ENCODE measurements at regions not wholly inside any gene's neighbourhood (a gene's known extent, or its start where the extent isn't known, plus 50 kb on each side); places are given as distances from the start of the nearest gene placed in this dataset.

GRCh38 chr6:169983651-169984050 lies 232.2 kb downstream of the ERMARD start:
- H3K9me3 ChIP-seq (ENCODE audit: control insufficient read depth, low read length), result no peaks in the 10 kb centered on the region
- H3K18ac ChIP-seq (ENCODE audit: low read depth in 1 of 2, low read length in 2 of 2), result no peak overlapping the region
- H2AFZ ChIP-seq (ENCODE audit: low read depth, low read length), result no peak overlapping the region
- H3K27me3 ChIP-seq (ENCODE audit: control insufficient read depth in 1 of 2, insufficient read depth in 1 of 2, low read length in 2 of 2), result peaks cover 0 to 15% of the 10 kb centered on the region in 2 experiments
- no peak overlapping the region for H4K8ac ChIP-seq (ENCODE audit: low read length)
- no peak overlapping the region for H3K9ac ChIP-seq (ENCODE audit: low read length)
- H3K4me2 ChIP-seq (ENCODE audit: low read length, poor library complexity, severe bottlenecking), result no peak overlapping the region
- no peak overlapping the region for H3K27ac ChIP-seq (ENCODE audit: low read length, poor library complexity, severe bottlenecking)
- H2BK5ac ChIP-seq (ENCODE audit: low read depth, low read length, poor library complexity, severe bottlenecking), result no peak overlapping the region
- no peaks in the 10 kb centered on the region for H3K4me1 ChIP-seq (ENCODE audit: control insufficient read depth, insufficient read depth, low read depth, low read length)
- H2BK120ac ChIP-seq (ENCODE audit: low read depth, low read length), result no peak overlapping the region
- H2AK5ac ChIP-seq (ENCODE audit: low read length, severe bottlenecking), result no peak overlapping the region
- H4K91ac ChIP-seq (ENCODE audit: low read length), result no peak overlapping the region
- H3K23ac ChIP-seq (ENCODE audit: low read length in 2 of 2), result no peak overlapping the region
- whole genome bisulfite sequencing, result 89% methylated on average over 10 of the region's 10 CpGs
- H3K4me3 ChIP-seq (ENCODE audit: insufficient read depth in 1 of 2, low read depth in 1 of 2, low read length in 2 of 2), result no peak overlapping the region
- no peak overlapping the region for H2BK15ac ChIP-seq (ENCODE audit: low read depth, poor library complexity, severe bottlenecking)
- H3K4ac ChIP-seq (ENCODE audit: low read depth in 1 of 2, low read length in 2 of 2), result no peak overlapping the region
- H3K36me3 ChIP-seq (ENCODE audit: control insufficient read depth in 1 of 2, insufficient read depth in 2 of 2, low read depth in 1 of 2, low read length in 2 of 2), result no peaks in the 10 kb centered on the region
- no peaks in the 10 kb centered on the region for H3K79me1 ChIP-seq (replicated peaks; ENCODE audit: low read length, poor library complexity, severe bottlenecking)
- H3K14ac ChIP-seq (ENCODE audit: low read length in 2 of 2), result no peak overlapping the region
- no peak for DNase-seq
- no peak overlapping the region for H2BK12ac ChIP-seq (ENCODE audit: low read length in 2 of 2)

DNA sequence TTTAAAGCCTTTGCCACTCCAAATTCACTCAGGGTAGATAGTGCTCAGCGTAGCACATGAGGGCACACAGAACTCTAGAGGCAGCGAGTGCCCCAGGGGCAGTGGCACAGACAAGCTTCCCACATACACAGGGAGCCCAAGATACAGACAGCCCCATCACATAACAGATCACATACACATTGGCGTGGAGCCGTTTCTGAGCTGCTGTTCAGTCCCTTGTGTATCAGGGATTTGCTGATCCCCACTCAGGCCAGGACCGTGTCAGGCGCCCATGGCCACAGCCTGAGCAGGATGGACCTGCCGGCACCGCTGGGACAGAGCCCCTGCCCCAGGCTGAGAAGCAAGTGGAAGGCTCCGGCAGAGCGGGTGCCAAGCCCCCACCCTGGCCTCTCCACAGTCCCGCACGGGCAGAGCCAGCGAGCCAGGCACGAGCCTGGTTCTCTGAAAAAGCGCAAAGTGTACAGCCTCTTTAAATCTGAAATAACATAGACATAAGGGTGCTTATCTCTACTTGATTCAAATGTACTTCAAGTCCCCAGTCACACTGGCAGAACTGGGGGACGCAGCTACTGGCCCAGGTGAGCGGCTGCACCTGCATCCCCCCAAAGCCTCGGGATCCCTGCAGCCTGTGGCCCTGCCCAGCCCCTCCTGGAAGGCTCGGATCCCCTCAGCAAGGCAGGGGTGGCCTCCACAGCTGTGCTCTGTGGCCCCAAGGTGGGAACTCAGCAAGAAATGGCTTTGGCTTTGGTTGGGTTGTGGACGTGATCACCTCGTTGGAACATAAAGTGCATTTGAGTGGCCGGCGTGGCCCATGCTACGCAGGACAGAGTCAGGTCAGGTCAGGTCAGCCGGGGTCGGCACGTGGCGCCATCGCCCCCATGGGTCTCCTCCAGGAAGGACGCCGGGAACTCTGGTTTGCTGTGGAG lies 231.3 kb downstream of the ERMARD start:
- Histone ChIP-seq H3K18ac (ENCODE audit: low read depth in 1 of 2, low read length in 2 of 2) (no peak overlapping the region), H3K14ac (ENCODE audit: low read length in 2 of 2) (no peak overlapping the region), H4K8ac (ENCODE audit: low read length) (no peak overlapping the region), H2BK5ac (ENCODE audit: low read depth, low read length, poor library complexity, severe bottlenecking) (no peak overlapping the region), H4K91ac (ENCODE audit: low read length) (no peak overlapping the region), H2AFZ (ENCODE audit: low read depth, low read length) (no peak overlapping the region), H3K9me3 (ENCODE audit: control insufficient read depth, low read length) (no peaks in the 10 kb centered on the region), H3K79me1 (replicated peaks; ENCODE audit: low read length, poor library complexity, severe bottlenecking) (no peaks in the 10 kb centered on the region), H3K4me2 (ENCODE audit: low read length, poor library complexity, severe bottlenecking) (no peak overlapping the region), H2BK12ac (ENCODE audit: low read length in 2 of 2) (no peak overlapping the region), H2AK5ac (ENCODE audit: low read length, severe bottlenecking) (no peak overlapping the region), H3K23ac (ENCODE audit: low read length in 2 of 2) (no peak overlapping the region), H2BK120ac (ENCODE audit: low read depth, low read length) (no peak overlapping the region), H3K27me3 (ENCODE audit: control insufficient read depth in 1 of 2, insufficient read depth in 1 of 2, low read length in 2 of 2) (peaks cover 0 to 15% of the 10 kb centered on the region in 2 experiments), H3K4me1 (ENCODE audit: control insufficient read depth, insufficient read depth, low read depth, low read length) (no peaks in the 10 kb centered on the region), H2BK15ac (ENCODE audit: low read depth, poor library complexity, severe bottlenecking) (no peak overlapping the region), H3K36me3 (ENCODE audit: control insufficient read depth in 1 of 2, insufficient read depth in 2 of 2, low read depth in 1 of 2, low read length in 2 of 2) (no peaks in the 10 kb centered on the region), H3K9ac (ENCODE audit: low read length) (no peak overlapping the region), H3K4ac (ENCODE audit: low read depth in 1 of 2, low read length in 2 of 2) (no peak overlapping the region), H3K27ac (ENCODE audit: low read length, poor library complexity, severe bottlenecking) (no peak overlapping the region), H3K4me3 (ENCODE audit: insufficient read depth in 1 of 2, low read depth in 1 of 2, low read length in 2 of 2) (no peak overlapping the region)
- WGBS, result 83% methylated on average over 31 of the region's 31 CpGs
- no peak for DNase-seq

DNA sequence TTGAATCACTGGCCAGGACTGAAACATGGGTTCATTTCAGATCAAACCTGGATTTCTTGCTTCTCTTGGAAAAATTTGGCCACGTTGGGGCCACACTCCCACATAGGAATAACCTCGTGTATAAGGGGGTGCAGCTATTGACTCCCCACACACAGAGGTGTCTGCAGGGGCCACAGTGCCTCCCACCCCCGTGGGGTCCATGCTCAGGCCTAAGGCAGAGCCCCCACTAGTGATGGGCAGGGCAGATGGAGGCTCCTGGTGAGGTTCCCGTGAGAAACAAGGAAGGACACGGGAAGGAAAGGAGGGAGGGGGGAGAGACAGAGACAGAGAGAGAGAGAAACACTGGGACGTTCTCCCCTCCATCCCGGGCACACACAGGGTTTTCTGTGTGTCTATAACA lies 230.5 kb downstream of the ERMARD start:
- no peaks in the 10 kb centered on the region for H3K36me3 ChIP-seq (ENCODE audit: control insufficient read depth in 1 of 2, insufficient read depth in 2 of 2, low read depth in 1 of 2, low read length in 2 of 2)
- no peak overlapping the region for H4K91ac ChIP-seq (ENCODE audit: low read length)
- H3K79me1 ChIP-seq (replicated peaks; ENCODE audit: low read length, poor library complexity, severe bottlenecking), result no peaks in the 10 kb centered on the region
- DNase-seq, result no peak
- H3K4me2 ChIP-seq (ENCODE audit: low read length, poor library complexity, severe bottlenecking), result no peak overlapping the region
- no peak overlapping the region for H3K23ac ChIP-seq (ENCODE audit: low read length in 2 of 2)
- H3K18ac ChIP-seq (ENCODE audit: low read depth in 1 of 2, low read length in 2 of 2), result no peak overlapping the region
- H3K9ac ChIP-seq (ENCODE audit: low read length), result no peak overlapping the region
- H3K14ac ChIP-seq (ENCODE audit: low read length in 2 of 2), result no peak overlapping the region
- no peak overlapping the region for H2BK120ac ChIP-seq (ENCODE audit: low read depth, low read length)
- no peak overlapping the region for H3K27ac ChIP-seq (ENCODE audit: low read length, poor library complexity, severe bottlenecking)
- no peak overlapping the region for H4K8ac ChIP-seq (ENCODE audit: low read length)
- no peaks in the 10 kb centered on the region for H3K9me3 ChIP-seq (ENCODE audit: control insufficient read depth, low read length)
- WGBS, result 71% methylated on average over 7 of the region's 7 CpGs
- H3K4ac ChIP-seq (ENCODE audit: low read depth in 1 of 2, low read length in 2 of 2), result no peak overlapping the region
- H2BK12ac ChIP-seq (ENCODE audit: low read length in 2 of 2), result no peak overlapping the region
- no peak overlapping the region for H2AK5ac ChIP-seq (ENCODE audit: low read length, severe bottlenecking)
- H3K27me3 ChIP-seq (ENCODE audit: control insufficient read depth in 1 of 2, insufficient read depth in 1 of 2, low read length in 2 of 2), result peaks cover 0 to 15% of the 10 kb centered on the region in 2 experiments
- H2BK15ac ChIP-seq (ENCODE audit: low read depth, poor library complexity, severe bottlenecking), result no peak overlapping the region
- H2BK5ac ChIP-seq (ENCODE audit: low read depth, low read length, poor library complexity, severe bottlenecking), result no peak overlapping the region
- H3K4me3 ChIP-seq (ENCODE audit: insufficient read depth in 1 of 2, low read depth in 1 of 2, low read length in 2 of 2), result no peak overlapping the region
- H2AFZ ChIP-seq (ENCODE audit: low read depth, low read length), result no peak overlapping the region
- no peaks in the 10 kb centered on the region for H3K4me1 ChIP-seq (ENCODE audit: control insufficient read depth, insufficient read depth, low read depth, low read length)

DNA sequence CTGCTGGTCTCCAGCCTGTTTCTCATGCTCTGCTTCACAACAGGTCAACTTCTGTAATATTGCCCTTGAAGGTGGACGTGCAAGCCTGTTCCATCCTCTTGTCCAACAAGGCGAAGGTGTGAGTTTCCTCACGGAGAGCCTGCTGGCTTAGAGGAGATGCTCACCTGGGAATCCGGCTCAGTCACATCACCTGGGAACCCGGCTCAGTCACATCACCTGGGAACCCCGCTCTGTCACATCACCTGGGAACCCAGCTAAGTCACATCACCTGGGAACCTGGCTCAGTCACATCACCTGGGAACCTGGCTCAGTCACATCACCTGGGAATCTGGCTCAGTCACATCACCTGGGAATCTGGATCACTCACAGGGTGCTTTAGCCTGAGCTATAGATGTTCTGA lies 230.1 kb downstream of the ERMARD start:
- no peak overlapping the region for H3K23ac ChIP-seq (ENCODE audit: low read length in 2 of 2)
- H3K14ac ChIP-seq (ENCODE audit: low read length in 2 of 2), result no peak overlapping the region
- H2BK120ac ChIP-seq (ENCODE audit: low read depth, low read length), result no peak overlapping the region
- H3K36me3 ChIP-seq (ENCODE audit: control insufficient read depth in 1 of 2, insufficient read depth in 2 of 2, low read depth in 1 of 2, low read length in 2 of 2), result no peaks in the 10 kb centered on the region
- no peaks in the 10 kb centered on the region for H3K9me3 ChIP-seq (ENCODE audit: control insufficient read depth, low read length)
- no peak overlapping the region for H4K8ac ChIP-seq (ENCODE audit: low read length)
- peaks cover 0 to 15% of the 10 kb centered on the region in 2 experiments for H3K27me3 ChIP-seq (ENCODE audit: control insufficient read depth in 1 of 2, insufficient read depth in 1 of 2, low read length in 2 of 2)
- H3K4ac ChIP-seq (ENCODE audit: low read depth in 1 of 2, low read length in 2 of 2), result no peak overlapping the region
- no peak overlapping the region for H3K4me3 ChIP-seq (ENCODE audit: insufficient read depth in 1 of 2, low read depth in 1 of 2, low read length in 2 of 2)
- WGBS, result 78% methylated on average over 6 of the region's 6 CpGs
- no peak overlapping the region for H4K91ac ChIP-seq (ENCODE audit: low read length)
- H3K18ac ChIP-seq (ENCODE audit: low read depth in 1 of 2, low read length in 2 of 2), result no peak overlapping the region
- no peak overlapping the region for H2BK15ac ChIP-seq (ENCODE audit: low read depth, poor library complexity, severe bottlenecking)
- H2BK12ac ChIP-seq (ENCODE audit: low read length in 2 of 2), result no peak overlapping the region
- no peak overlapping the region for H2AFZ ChIP-seq (ENCODE audit: low read depth, low read length)
- H2AK5ac ChIP-seq (ENCODE audit: low read length, severe bottlenecking), result no peak overlapping the region
- H3K4me1 ChIP-seq (ENCODE audit: control insufficient read depth, insufficient read depth, low read depth, low read length), result no peaks in the 10 kb centered on the region
- no peak overlapping the region for H3K4me2 ChIP-seq (ENCODE audit: low read length, poor library complexity, severe bottlenecking)
- no peak overlapping the region for H3K9ac ChIP-seq (ENCODE audit: low read length)
- no peak overlapping the region for H2BK5ac ChIP-seq (ENCODE audit: low read depth, low read length, poor library complexity, severe bottlenecking)
- H3K79me1 ChIP-seq (replicated peaks; ENCODE audit: low read length, poor library complexity, severe bottlenecking), result no peaks in the 10 kb centered on the region
- no peak overlapping the region for H3K27ac ChIP-seq (ENCODE audit: low read length, poor library complexity, severe bottlenecking)
- DNase-seq, result no peak

All from mesenchymal stem cell (in vitro differentiated cells and primary cell).